ENCODE measurements at regions not wholly inside any gene's neighbourhood (a gene's known extent, or its start where the extent isn't known, plus 50 kb on each side); places are given as distances from the start of the nearest gene placed in this dataset.

DNA sequence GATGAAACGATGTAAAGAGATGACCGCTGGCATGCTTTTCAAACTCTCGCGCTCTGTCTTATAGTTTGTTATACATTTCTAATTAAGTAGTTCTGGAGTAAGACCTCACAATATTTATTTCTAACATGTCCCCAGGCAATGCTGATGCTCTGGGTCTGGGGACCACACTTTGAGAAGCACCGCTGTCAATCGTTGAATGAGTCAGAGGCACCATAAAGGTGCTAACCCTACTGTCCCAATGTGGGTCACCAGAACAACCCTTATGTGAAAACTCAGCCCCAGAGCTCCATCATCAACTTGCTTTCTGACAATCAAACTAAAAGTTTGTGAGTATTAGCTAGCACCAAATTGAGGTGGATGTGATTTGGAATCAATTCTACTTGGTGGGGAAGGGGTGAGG, 284.1 kb upstream of the PRKCQ start:
- H4K20me1 ChIP-seq (ENCODE audit: insufficient read depth, low read length), result no peaks in the 10 kb centered on the region

DNA sequence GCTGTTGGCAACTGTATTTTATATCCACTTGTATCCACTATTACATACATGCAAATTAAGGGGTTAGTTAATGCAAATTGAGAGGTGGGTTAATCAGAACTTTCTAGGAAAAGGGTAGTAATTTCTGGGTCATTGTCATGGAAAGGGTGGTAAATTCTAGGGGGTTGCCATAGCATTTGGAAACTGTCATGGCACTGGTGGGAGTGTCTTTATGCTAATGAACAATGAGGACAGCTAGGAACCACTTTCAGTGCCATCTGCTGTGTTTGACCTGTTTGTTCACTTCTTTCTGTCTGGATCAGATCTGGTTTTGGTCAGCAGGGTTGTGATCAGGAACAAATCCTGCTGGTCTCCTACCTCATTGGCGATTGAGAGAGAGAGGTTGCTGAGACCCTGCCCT, 283.3 kb upstream of the PRKCQ start:
- DNase-seq (ENCODE audit: insufficient read length, low spot score, missing footprints), result no peak
- Histone ChIP-seq H3K79me2 (ENCODE audit: insufficient read depth, low read length) (no peaks in the 10 kb centered on the region), H3K4me2 (ENCODE audit: insufficient read depth, low read length) (no peak overlapping the region)

More for the DNA sequence above, 284.1 kb upstream of the PRKCQ start:
- Histone ChIP-seq H3K9me3 (ENCODE audit: low read depth, low read length) (no peaks in the 10 kb centered on the region), H3K36me3 (ENCODE audit: insufficient read depth, low read length) (no peaks in the 10 kb centered on the region), H3K4me3 (ENCODE audit: insufficient read depth, low read length) (no peak overlapping the region), H3K4me2 (ENCODE audit: insufficient read depth, low read length) (no peak overlapping the region), H2AFZ (ENCODE audit: low read length) (no peak overlapping the region), H3K4me1 (ENCODE audit: insufficient read depth, low read length) (no peaks in the 10 kb centered on the region), H3K27me3 (ENCODE audit: insufficient read depth, low read length) (no peaks in the 10 kb centered on the region), H3K27ac (ENCODE audit: low read depth, low read length) (no peak overlapping the region), H3K79me2 (ENCODE audit: insufficient read depth, low read length) (no peaks in the 10 kb centered on the region)
- DNase-seq (ENCODE audit: insufficient read length, low spot score, missing footprints), result no peak
- TF ChIP-seq, protein P1, sequence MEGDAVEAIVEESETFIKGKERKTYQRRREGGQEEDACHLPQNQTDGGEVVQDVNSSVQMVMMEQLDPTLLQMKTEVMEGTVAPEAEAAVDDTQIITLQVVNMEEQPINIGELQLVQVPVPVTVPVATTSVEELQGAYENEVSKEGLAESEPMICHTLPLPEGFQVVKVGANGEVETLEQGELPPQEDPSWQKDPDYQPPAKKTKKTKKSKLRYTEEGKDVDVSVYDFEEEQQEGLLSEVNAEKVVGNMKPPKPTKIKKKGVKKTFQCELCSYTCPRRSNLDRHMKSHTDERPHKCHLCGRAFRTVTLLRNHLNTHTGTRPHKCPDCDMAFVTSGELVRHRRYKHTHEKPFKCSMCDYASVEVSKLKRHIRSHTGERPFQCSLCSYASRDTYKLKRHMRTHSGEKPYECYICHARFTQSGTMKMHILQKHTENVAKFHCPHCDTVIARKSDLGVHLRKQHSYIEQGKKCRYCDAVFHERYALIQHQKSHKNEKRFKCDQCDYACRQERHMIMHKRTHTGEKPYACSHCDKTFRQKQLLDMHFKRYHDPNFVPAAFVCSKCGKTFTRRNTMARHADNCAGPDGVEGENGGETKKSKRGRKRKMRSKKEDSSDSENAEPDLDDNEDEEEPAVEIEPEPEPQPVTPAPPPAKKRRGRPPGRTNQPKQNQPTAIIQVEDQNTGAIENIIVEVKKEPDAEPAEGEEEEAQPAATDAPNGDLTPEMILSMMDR (IDR thresholded peaks at IDR 0.05; ENCODE audit: extremely low read depth, low read depth, low read length), result no peak

DNA sequence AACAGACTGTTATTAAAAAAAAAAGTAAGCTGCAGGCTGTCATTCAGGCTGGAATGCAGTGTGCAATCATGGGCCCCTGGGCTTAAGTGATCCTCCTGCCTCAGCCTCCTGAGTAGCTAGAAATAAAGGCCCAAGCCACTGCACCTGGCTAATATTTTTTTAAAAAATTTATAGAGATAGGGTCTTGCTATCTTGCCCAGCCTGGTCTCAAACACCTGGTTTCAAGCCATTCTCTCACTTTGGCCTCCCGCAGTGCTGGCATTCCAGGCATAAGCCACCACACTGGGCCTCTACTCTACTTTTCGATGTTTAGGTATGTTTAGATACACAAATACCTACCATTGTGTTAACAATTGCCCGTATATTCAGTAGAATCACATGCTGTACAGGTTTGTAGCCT, 270.4 kb upstream of the PRKCQ start:
- TF ChIP-seq, protein P1 (IDR thresholded peaks at IDR 0.05; ENCODE audit: extremely low read depth, low read depth, low read length), result no peak
- H3K36me3 ChIP-seq (ENCODE audit: insufficient read depth, low read length), result no peaks in the 10 kb centered on the region
- H3K27ac ChIP-seq (ENCODE audit: low read depth, low read length), result no peak overlapping the region
- no peaks in the 10 kb centered on the region for H3K4me1 ChIP-seq (ENCODE audit: insufficient read depth, low read length)
- H3K79me2 ChIP-seq (ENCODE audit: insufficient read depth, low read length), result no peaks in the 10 kb centered on the region
- no peak overlapping the region for H2AFZ ChIP-seq (ENCODE audit: low read length)
- H3K4me3 ChIP-seq (ENCODE audit: insufficient read depth, low read length), result no peak overlapping the region
- no peaks in the 10 kb centered on the region for H3K9me3 ChIP-seq (ENCODE audit: low read depth, low read length)
- H3K4me2 ChIP-seq (ENCODE audit: insufficient read depth, low read length), result no peak overlapping the region
- no peaks in the 10 kb centered on the region for H3K27me3 ChIP-seq (ENCODE audit: insufficient read depth, low read length)
- DNase-seq (ENCODE audit: insufficient read length, low spot score, missing footprints), result no peak
- no peaks in the 10 kb centered on the region for H4K20me1 ChIP-seq (ENCODE audit: insufficient read depth, low read length)

More for the DNA sequence above, 283.3 kb upstream of the PRKCQ start:
- H3K27ac ChIP-seq (ENCODE audit: low read depth, low read length), result no peak overlapping the region
- no peaks in the 10 kb centered on the region for H3K4me1 ChIP-seq (ENCODE audit: insufficient read depth, low read length)
- no peaks in the 10 kb centered on the region for H3K27me3 ChIP-seq (ENCODE audit: insufficient read depth, low read length)
- no peaks in the 10 kb centered on the region for H3K9me3 ChIP-seq (ENCODE audit: low read depth, low read length)
- no peaks in the 10 kb centered on the region for H4K20me1 ChIP-seq (ENCODE audit: insufficient read depth, low read length)
- H3K4me3 ChIP-seq (ENCODE audit: insufficient read depth, low read length), result no peak overlapping the region
- no peaks in the 10 kb centered on the region for H3K36me3 ChIP-seq (ENCODE audit: insufficient read depth, low read length)
- TF ChIP-seq, protein P1 (IDR thresholded peaks at IDR 0.05; ENCODE audit: extremely low read depth, low read depth, low read length), result no peak
- H2AFZ ChIP-seq (ENCODE audit: low read length), result no peak overlapping the region

- H3K4me1 ChIP-seq (ENCODE audit: insufficient read depth, low read length), result no peaks in the 10 kb centered on the region
- no peaks in the 10 kb centered on the region for H3K36me3 ChIP-seq (ENCODE audit: insufficient read depth, low read length)
- H3K27ac ChIP-seq (ENCODE audit: low read depth, low read length), result no peak overlapping the region
- TF ChIP-seq, protein P1 (IDR thresholded peaks at IDR 0.05; ENCODE audit: extremely low read depth, low read depth, low read length), result no peak
- H3K4me2 ChIP-seq (ENCODE audit: insufficient read depth, low read length), result no peak overlapping the region
- H3K79me2 ChIP-seq (ENCODE audit: insufficient read depth, low read length), result no peaks in the 10 kb centered on the region
- H3K27me3 ChIP-seq (ENCODE audit: insufficient read depth, low read length), result no peaks in the 10 kb centered on the region
- no peaks in the 10 kb centered on the region for H4K20me1 ChIP-seq (ENCODE audit: insufficient read depth, low read length)
- H3K9me3 ChIP-seq (ENCODE audit: low read depth, low read length), result no peaks in the 10 kb centered on the region
- no peak overlapping the region for H3K4me3 ChIP-seq (ENCODE audit: insufficient read depth, low read length)
- no peak for DNase-seq (ENCODE audit: insufficient read length, low spot score, missing footprints)
- H2AFZ ChIP-seq (ENCODE audit: low read length), result no peak overlapping the region
These were observed 267.5 kb upstream of the PRKCQ start for GRCh38 chr10:6847561-6847960.

Measured in osteoblast (primary cell).